ENCODE measurements at regions not wholly inside any gene's neighbourhood (a gene's known extent, or its start where the extent isn't known, plus 50 kb on each side); places are given as distances from the start of the nearest gene placed in this dataset.

GRCh38 chr18:64380117-64380516, 231.2 kb upstream of the LINC00305 start:
- TF ChIP-seq EZH2 (IDR thresholded peaks at IDR 0.05; ENCODE audit: borderline replicate concordance, low read depth, low read length, severe bottlenecking): no peak
- no peak for TF ChIP-seq CTCF (IDR thresholded peaks at IDR 0.05; ENCODE audit: borderline replicate concordance, extremely low read depth, low read length, poor library complexity, severe bottlenecking)

Data from DND-41 (cell line).